Gastroesophageal sphincter (tissue), 3 donors: ENCODE measurements at regions not wholly inside any gene's neighbourhood (a gene's known extent, or its start where the extent isn't known, plus 50 kb on each side); places are given as distances from the start of the nearest gene placed in this dataset.

Experiments
- CTCF ChIP-seq, 4 experiments: fragments of 200-600 bp in 2 of 4; fragments of 450-650 bp in 2 of 4; sonication (generic) in 1 of 4; IDR thresholded peaks; one replicate each; pipeline ENCODE4 v1.5.1; 2017 to 2019; ENCODE audit warnings: antibody characterized with exemption in 4 of 4, mild to moderate bottlenecking in 2 of 4, moderate library complexity in 2 of 4
- POLR2A ChIP-seq, 2 donors: fragments of 450-650 bp; IDR thresholded peaks; one replicate each; pipeline ENCODE4 v1.6.1; 2017; ENCODE audit warnings: antibody characterized with exemption in 2 of 2, mild to moderate bottlenecking in 2 of 2, moderate library complexity in 1 of 2
- POLR2AphosphoS5 ChIP-seq: sonication (generic); formaldehyde crosslinking; IDR thresholded peaks from one replicate; pipeline ENCODE4 v1.6.1; 2017; ENCODE audit warnings: antibody characterized with exemption

GRCh38 chr3:30495172-30496065 is 111.0 kb upstream of the TGFBR2 start:
- TF ChIP-seq POLR2A (IDR thresholded peaks at IDR 0.05), result no peak
- TF ChIP-seq CTCF (IDR thresholded peaks at IDR 0.05), result no peak
- no peak for TF ChIP-seq POLR2AphosphoS5
